H1 (cell line): ENCODE measurements at regions not wholly inside any gene's neighbourhood (a gene's known extent, or its start where the extent isn't known, plus 50 kb on each side); places are given as distances from the start of the nearest gene placed in this dataset.

Experiments
- TF ChIP-seq, protein P1 (sequence below): fragments of 300-600 bp; sonication (generic); IDR thresholded peaks from 2 replicates; pipeline ENCODE4 v1.7.1; 2012; ENCODE audit warnings: low read length, moderate library complexity, mild to moderate bottlenecking, inconsistent platforms; ENCODE audit not compliant: insufficient replicate concordance

DNA sequence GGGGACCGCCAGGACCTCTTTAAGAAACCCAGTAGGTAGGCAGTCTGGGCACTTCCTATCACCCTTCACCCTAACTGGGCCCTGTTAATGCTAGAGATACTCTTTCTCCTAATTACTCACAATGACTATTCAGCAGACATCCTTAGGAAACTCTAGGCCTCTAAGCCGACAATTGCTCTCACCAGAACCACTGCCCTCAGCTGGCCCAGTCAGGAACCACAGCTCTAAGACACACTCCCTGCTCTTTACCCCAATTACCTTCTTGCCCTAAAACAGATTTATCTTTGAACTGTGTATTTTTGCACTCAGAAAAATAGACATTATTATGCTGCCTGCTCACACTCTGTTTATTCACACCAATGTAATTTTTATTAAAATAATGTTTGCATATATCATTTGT is 432.6 kb upstream of the SLC30A5 start (continued):
- TF ChIP-seq, protein P1, sequence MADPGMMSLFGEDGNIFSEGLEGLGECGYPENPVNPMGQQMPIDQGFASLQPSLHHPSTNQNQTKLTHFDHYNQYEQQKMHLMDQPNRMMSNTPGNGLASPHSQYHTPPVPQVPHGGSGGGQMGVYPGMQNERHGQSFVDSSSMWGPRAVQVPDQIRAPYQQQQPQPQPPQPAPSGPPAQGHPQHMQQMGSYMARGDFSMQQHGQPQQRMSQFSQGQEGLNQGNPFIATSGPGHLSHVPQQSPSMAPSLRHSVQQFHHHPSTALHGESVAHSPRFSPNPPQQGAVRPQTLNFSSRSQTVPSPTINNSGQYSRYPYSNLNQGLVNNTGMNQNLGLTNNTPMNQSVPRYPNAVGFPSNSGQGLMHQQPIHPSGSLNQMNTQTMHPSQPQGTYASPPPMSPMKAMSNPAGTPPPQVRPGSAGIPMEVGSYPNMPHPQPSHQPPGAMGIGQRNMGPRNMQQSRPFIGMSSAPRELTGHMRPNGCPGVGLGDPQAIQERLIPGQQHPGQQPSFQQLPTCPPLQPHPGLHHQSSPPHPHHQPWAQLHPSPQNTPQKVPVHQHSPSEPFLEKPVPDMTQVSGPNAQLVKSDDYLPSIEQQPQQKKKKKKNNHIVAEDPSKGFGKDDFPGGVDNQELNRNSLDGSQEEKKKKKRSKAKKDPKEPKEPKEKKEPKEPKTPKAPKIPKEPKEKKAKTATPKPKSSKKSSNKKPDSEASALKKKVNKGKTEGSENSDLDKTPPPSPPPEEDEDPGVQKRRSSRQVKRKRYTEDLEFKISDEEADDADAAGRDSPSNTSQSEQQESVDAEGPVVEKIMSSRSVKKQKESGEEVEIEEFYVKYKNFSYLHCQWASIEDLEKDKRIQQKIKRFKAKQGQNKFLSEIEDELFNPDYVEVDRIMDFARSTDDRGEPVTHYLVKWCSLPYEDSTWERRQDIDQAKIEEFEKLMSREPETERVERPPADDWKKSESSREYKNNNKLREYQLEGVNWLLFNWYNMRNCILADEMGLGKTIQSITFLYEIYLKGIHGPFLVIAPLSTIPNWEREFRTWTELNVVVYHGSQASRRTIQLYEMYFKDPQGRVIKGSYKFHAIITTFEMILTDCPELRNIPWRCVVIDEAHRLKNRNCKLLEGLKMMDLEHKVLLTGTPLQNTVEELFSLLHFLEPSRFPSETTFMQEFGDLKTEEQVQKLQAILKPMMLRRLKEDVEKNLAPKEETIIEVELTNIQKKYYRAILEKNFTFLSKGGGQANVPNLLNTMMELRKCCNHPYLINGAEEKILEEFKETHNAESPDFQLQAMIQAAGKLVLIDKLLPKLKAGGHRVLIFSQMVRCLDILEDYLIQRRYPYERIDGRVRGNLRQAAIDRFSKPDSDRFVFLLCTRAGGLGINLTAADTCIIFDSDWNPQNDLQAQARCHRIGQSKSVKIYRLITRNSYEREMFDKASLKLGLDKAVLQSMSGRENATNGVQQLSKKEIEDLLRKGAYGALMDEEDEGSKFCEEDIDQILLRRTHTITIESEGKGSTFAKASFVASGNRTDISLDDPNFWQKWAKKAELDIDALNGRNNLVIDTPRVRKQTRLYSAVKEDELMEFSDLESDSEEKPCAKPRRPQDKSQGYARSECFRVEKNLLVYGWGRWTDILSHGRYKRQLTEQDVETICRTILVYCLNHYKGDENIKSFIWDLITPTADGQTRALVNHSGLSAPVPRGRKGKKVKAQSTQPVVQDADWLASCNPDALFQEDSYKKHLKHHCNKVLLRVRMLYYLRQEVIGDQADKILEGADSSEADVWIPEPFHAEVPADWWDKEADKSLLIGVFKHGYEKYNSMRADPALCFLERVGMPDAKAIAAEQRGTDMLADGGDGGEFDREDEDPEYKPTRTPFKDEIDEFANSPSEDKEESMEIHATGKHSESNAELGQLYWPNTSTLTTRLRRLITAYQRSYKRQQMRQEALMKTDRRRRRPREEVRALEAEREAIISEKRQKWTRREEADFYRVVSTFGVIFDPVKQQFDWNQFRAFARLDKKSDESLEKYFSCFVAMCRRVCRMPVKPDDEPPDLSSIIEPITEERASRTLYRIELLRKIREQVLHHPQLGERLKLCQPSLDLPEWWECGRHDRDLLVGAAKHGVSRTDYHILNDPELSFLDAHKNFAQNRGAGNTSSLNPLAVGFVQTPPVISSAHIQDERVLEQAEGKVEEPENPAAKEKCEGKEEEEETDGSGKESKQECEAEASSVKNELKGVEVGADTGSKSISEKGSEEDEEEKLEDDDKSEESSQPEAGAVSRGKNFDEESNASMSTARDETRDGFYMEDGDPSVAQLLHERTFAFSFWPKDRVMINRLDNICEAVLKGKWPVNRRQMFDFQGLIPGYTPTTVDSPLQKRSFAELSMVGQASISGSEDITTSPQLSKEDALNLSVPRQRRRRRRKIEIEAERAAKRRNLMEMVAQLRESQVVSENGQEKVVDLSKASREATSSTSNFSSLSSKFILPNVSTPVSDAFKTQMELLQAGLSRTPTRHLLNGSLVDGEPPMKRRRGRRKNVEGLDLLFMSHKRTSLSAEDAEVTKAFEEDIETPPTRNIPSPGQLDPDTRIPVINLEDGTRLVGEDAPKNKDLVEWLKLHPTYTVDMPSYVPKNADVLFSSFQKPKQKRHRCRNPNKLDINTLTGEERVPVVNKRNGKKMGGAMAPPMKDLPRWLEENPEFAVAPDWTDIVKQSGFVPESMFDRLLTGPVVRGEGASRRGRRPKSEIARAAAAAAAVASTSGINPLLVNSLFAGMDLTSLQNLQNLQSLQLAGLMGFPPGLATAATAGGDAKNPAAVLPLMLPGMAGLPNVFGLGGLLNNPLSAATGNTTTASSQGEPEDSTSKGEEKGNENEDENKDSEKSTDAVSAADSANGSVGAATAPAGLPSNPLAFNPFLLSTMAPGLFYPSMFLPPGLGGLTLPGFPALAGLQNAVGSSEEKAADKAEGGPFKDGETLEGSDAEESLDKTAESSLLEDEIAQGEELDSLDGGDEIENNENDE: no peak
